Heart left ventricle (tissue), 16 donors: ENCODE measurements at regions not wholly inside any gene's neighbourhood (a gene's known extent, or its start where the extent isn't known, plus 50 kb on each side); places are given as distances from the start of the nearest gene placed in this dataset.

Experiments used
- ATAC-seq, 4 donors: fragments of 200-7000 bp; cut with Tn5 transposase; one replicate each; pipeline ENCODE4 v1.9.1; 2020 to 2022; ENCODE audit warnings: moderate library complexity in 4 of 4, mild to moderate bottlenecking in 3 of 4, moderate number of reproducible peaks in 1 of 4
- DNase-seq, 5 donors: peaks; one replicate each; pipeline ENCODE4 v3.0.0-alpha.2; 2020
- H3K27ac ChIP-seq, 12 donors: fragments of 200-600 bp; sonication (generic) in 4 of 12; one replicate each; pipeline versions ENCODE4 v1.5.0 to v1.8.0; 2016 to 2022; ENCODE audit warnings: mild to moderate bottlenecking in 2 of 12
- H3K27me3 ChIP-seq, 9 donors: fragments of 200-600 bp; sonication (generic) in 2 of 9; one replicate each; pipeline versions ENCODE4 v1.5.1 to v1.8.0; 2016 to 2022; ENCODE audit warnings: mild to moderate bottlenecking in 3 of 9
- H3K36me3 ChIP-seq, 9 donors: fragments of 200-600 bp; sonication (generic) in 2 of 9; one replicate each; pipeline versions ENCODE4 v1.5.0 to v1.8.0; 2018 to 2022; ENCODE audit warnings: mild to moderate bottlenecking in 2 of 9
- H3K4me1 ChIP-seq, 12 donors: fragments of 200-600 bp; sonication (generic) in 4 of 12; one replicate each; pipeline versions ENCODE4 v1.5.0 to v1.8.0; 2016 to 2022; ENCODE audit warnings: mild to moderate bottlenecking in 3 of 12
- H3K4me3 ChIP-seq, 12 donors: fragments of 200-600 bp; sonication (generic) in 4 of 12; one replicate each; pipeline versions ENCODE4 v1.5.0 to v1.8.0; 2017 to 2022; ENCODE audit warnings: mild to moderate bottlenecking in 9 of 12, moderate library complexity in 4 of 12
- H3K9me3 ChIP-seq, 12 donors: fragments of 200-600 bp; sonication (generic) in 4 of 12; one replicate each; pipeline versions ENCODE4 v1.5.0 to v1.8.0; 2016 to 2022; ENCODE audit warnings: mild to moderate bottlenecking in 1 of 12
- CTCF ChIP-seq, 12 donors: fragments of 200-600 bp; sonication (generic) in 4 of 12; IDR thresholded peaks; one replicate each; pipeline versions ENCODE4 v1.5.0 to v1.8.0; 2018 to 2022; ENCODE audit warnings: antibody characterized with exemption in 12 of 12, mild to moderate bottlenecking in 5 of 12
- POLR2A ChIP-seq, 2 donors: fragments of 450-650 bp; IDR thresholded peaks; one replicate each; pipeline ENCODE4 v1.6.1; 2017; ENCODE audit warnings: antibody characterized with exemption in 2 of 2, mild to moderate bottlenecking in 2 of 2, moderate library complexity in 2 of 2
- WGBS, 4 donors: extraction: QIAGEN DNeasy Blood & Tissue Kit in 2 of 4; methylation state at CpG; one replicate each; pipeline versions ENCODE4 v1.1.5 to v1.1.7; 2013 to 2018; 5-methylcytosine and 5-hydroxymethylcytosine counted together
- intact Hi-C, 10 donors: fragments of 100-400 bp; cut with DNase I; formaldehyde crosslinking; loops; one replicate each; pipeline versions ENCODE4 v1.11.1 to v1.14.2; 2022
- donor health status: ischemic (EF 13 %, LVEDD 7.1; RV severe dilation, severe dysfunction).
- donor health status: healthy with polysubstance abuse.
- donor health status: DM: no; HTN: yes; CAD: no.
- donor health status: DM: no; HTN: no; CAD: no.
- donor health status: ischemic (EF 25% LVEDD 6.9; RV normal size, moderate dysfunction).
- donor health status: ischemic (EF 25% LVEDD 5.7; RV mildly dilated, moderate dysfunction).
- donor health status: healthy.
- donor health status: DM: yes; HTN: yes; CAD: no.
- donor health status: ischemic (EF 35%, LVEDD 5.7; RV mildly dilated, moderate dysfunction).
- donor health status: nonischemic (EF 11% LVEDD 7.7; RV severe dilation, severe dysfunction).
- donor health status: DM: yes; HTN: yes; CAD: no.
- donor health status: PGD.
- donor health status: ischemic (EF 29% LVEDD 5.4; RV normal size, mild dysfunction).
- donor health status: nonischemic (EF 23%, LVEDD 6.1; RV moderate dilation, normal function).

GRCh38 chr2:31813016-31813415, 197.8 kb downstream of the MEMO1 start:
- Histone ChIP-seq H3K4me1 (peaks cover 0 to 15% (median 0%) of the 10 kb centered on the region in 12 donors), H3K36me3 (no peaks in the 10 kb centered on the region), H3K9me3 (peaks cover 0 to 3% (median 0%) of the 10 kb centered on the region in 12 donors), H3K27me3 (no peaks in the 10 kb centered on the region), H3K27ac (no peak overlapping the region), H3K4me3 (no peak overlapping the region)
- no peak for TF ChIP-seq CTCF (IDR thresholded peaks at IDR 0.05)
- TF ChIP-seq POLR2A (IDR thresholded peaks at IDR 0.05): no peak
- no peak for DNase-seq
- intact Hi-C loops: no loop called here
- WGBS, 4 donors: 71 to 82% (median 81%) methylated on average over 8 of the region's 8 CpGs
- no peak for ATAC-seq

GRCh38 chr2:31812051-31812798, 198.6 kb downstream of the MEMO1 start:
- H3K4me1 ChIP-seq: peaks cover 0 to 15% (median 0%) of the 10 kb centered on the region in 12 donors
- H3K36me3 ChIP-seq: no peaks in the 10 kb centered on the region
- no peak overlapping the region for H3K4me3 ChIP-seq
- peak overlapping the region in 1 of 12 donors; percentile 78 for H3K27ac ChIP-seq
- no peak for DNase-seq
- TF ChIP-seq POLR2A (IDR thresholded peaks at IDR 0.05) (no peak), CTCF (IDR thresholded peaks at IDR 0.05) (no peak)
- H3K27me3 ChIP-seq: no peaks in the 10 kb centered on the region
- ATAC-seq: peak in 3 of 4 donors; percentile 37 to 72 (median 67)
- no peaks in the 10 kb centered on the region for H3K9me3 ChIP-seq
- intact Hi-C loops: no loop called here
- whole genome bisulfite sequencing, 4 donors: 69 to 81% (median 73%) methylated on average over 2 of the region's 2 CpGs

GRCh38 chr2:31811482-31811881, 199.3 kb downstream of the MEMO1 start:
- TF ChIP-seq CTCF (IDR thresholded peaks at IDR 0.05): no peak
- TF ChIP-seq POLR2A (IDR thresholded peaks at IDR 0.05): no peak
- Histone ChIP-seq H3K4me3 (no peak overlapping the region), H3K36me3 (no peaks in the 10 kb centered on the region), H3K27me3 (no peaks in the 10 kb centered on the region), H3K27ac (peak overlapping the region in 1 of 12 donors; percentile 78), H3K4me1 (peaks cover 0 to 15% (median 0%) of the 10 kb centered on the region in 12 donors), H3K9me3 (no peaks in the 10 kb centered on the region)
- ATAC-seq (no peak), DNase-seq (no peak)
- intact Hi-C loops: no loop called here
- WGBS, 4 donors: 81 to 88% (median 85%) methylated on average over 3 of the region's 3 CpGs

GRCh38 chr2:31810200-31810917, 200.4 kb downstream of the MEMO1 start:
- H3K36me3 ChIP-seq: no peaks in the 10 kb centered on the region
- DNase-seq (no peak), ATAC-seq (no peak)
- H3K4me1 ChIP-seq: peaks cover 0 to 15% (median 0%) of the 10 kb centered on the region in 12 donors
- no peaks in the 10 kb centered on the region for H3K9me3 ChIP-seq
- no peak for TF ChIP-seq POLR2A (IDR thresholded peaks at IDR 0.05)
- TF ChIP-seq CTCF (IDR thresholded peaks at IDR 0.05): no peak
- H3K4me3 ChIP-seq: no peak overlapping the region
- no peak overlapping the region for H3K27ac ChIP-seq
- WGBS, 4 donors: 58 to 66% (median 63%) methylated on average over 5 of the region's 5 CpGs
- intact Hi-C loops: no loop called here
- no peaks in the 10 kb centered on the region for H3K27me3 ChIP-seq
